Duodenal mucosa (tissue), 2 donors: ENCODE measurements at regions not wholly inside any gene's neighbourhood (a gene's known extent, or its start where the extent isn't known, plus 50 kb on each side); places are given as distances from the start of the nearest gene placed in this dataset.

Experiments used
- H3K27ac ChIP-seq: one replicate; pipeline ENCODE4 v1.7.0; 2013; ENCODE audit warnings: low read depth, low read length
- H3K27me3 ChIP-seq, 2 donors: one replicate each; pipeline ENCODE4 v1.7.0; 2013; ENCODE audit warnings: low read length in 2 of 2, control low read depth in 1 of 2; ENCODE audit not compliant: insufficient read depth in 2 of 2, control insufficient read depth in 1 of 2
- H3K36me3 ChIP-seq, 2 donors: one replicate each; pipeline ENCODE4 v1.7.0; 2013; ENCODE audit warnings: low read length in 2 of 2, control low read depth in 1 of 2; ENCODE audit not compliant: insufficient read depth in 2 of 2, control insufficient read depth in 1 of 2
- H3K4me1 ChIP-seq, 2 donors: one replicate each; pipeline ENCODE4 v1.7.0; 2013; ENCODE audit warnings: low read length in 2 of 2, control low read depth in 1 of 2; ENCODE audit not compliant: insufficient read depth in 2 of 2, control insufficient read depth in 1 of 2
- H3K4me3 ChIP-seq, 2 donors: one replicate each; pipeline ENCODE4 v1.7.0; 2013; ENCODE audit warnings: low read length in 2 of 2, low read depth in 1 of 2
- H3K9ac ChIP-seq, 2 donors: one replicate each; pipeline ENCODE4 v1.7.0; 2013; ENCODE audit warnings: low read length in 2 of 2, low read depth in 1 of 2
- H3K9me3 ChIP-seq, 2 donors: one replicate each; pipeline ENCODE4 v1.7.0; 2013; ENCODE audit warnings: low read length in 2 of 2, control low read depth in 1 of 2; ENCODE audit not compliant: control insufficient read depth in 1 of 2

- Histone ChIP-seq H3K9me3 (no peaks in the 10 kb centered on the region), H3K27ac (no peak overlapping the region), H3K4me1 (no peaks in the 10 kb centered on the region), H3K27me3 (no peaks in the 10 kb centered on the region), H3K4me3 (no peak overlapping the region), H3K9ac (no peak overlapping the region), H3K36me3 (no peaks in the 10 kb centered on the region)
Measured at GRCh38 chr18:72114801-72115594, 429.1 kb downstream of the CBLN2 start.

GRCh38 chr18:72107647-72108383, 436.3 kb downstream of the CBLN2 start:
- H3K27me3 ChIP-seq = no peaks in the 10 kb centered on the region
- no peak overlapping the region for H3K27ac ChIP-seq
- H3K4me1 ChIP-seq = no peaks in the 10 kb centered on the region
- peaks cover 0 to 7% of the 10 kb centered on the region in 2 donors for H3K9me3 ChIP-seq
- no peak overlapping the region for H3K9ac ChIP-seq
- H3K4me3 ChIP-seq = no peak overlapping the region
- H3K36me3 ChIP-seq = no peaks in the 10 kb centered on the region

- peaks cover 0 to 12% of the 10 kb centered on the region in 2 donors for H3K9me3 ChIP-seq
Measured at GRCh38 chr18:72104851-72105250, 439.3 kb downstream of the CBLN2 start.

GRCh38 chr18:72102412-72102811, 441.7 kb downstream of the CBLN2 start:
- H3K4me3 ChIP-seq = no peak overlapping the region
- no peaks in the 10 kb centered on the region for H3K4me1 ChIP-seq
- no peak overlapping the region for H3K27ac ChIP-seq
- H3K36me3 ChIP-seq = no peaks in the 10 kb centered on the region
- H3K9me3 ChIP-seq = peaks cover 0 to 12% of the 10 kb centered on the region in 2 donors
- no peaks in the 10 kb centered on the region for H3K27me3 ChIP-seq
- no peak overlapping the region for H3K9ac ChIP-seq

More at GRCh38 chr18:72104851-72105250, 439.3 kb downstream of the CBLN2 start:
- no peaks in the 10 kb centered on the region for H3K27me3 ChIP-seq
- H3K36me3 ChIP-seq = no peaks in the 10 kb centered on the region
- no peak overlapping the region for H3K9ac ChIP-seq
- H3K27ac ChIP-seq = no peak overlapping the region
- no peak overlapping the region for H3K4me3 ChIP-seq
- H3K4me1 ChIP-seq = no peaks in the 10 kb centered on the region

- no peak overlapping the region for H3K27ac ChIP-seq
- no peak overlapping the region for H3K9ac ChIP-seq
- no peaks in the 10 kb centered on the region for H3K36me3 ChIP-seq
- H3K9me3 ChIP-seq = peaks cover 0 to 8% of the 10 kb centered on the region in 2 donors
- no peaks in the 10 kb centered on the region for H3K4me1 ChIP-seq
- no peaks in the 10 kb centered on the region for H3K27me3 ChIP-seq
- H3K4me3 ChIP-seq = no peak overlapping the region
Measured at GRCh38 chr18:72100465-72101004, 443.6 kb downstream of the CBLN2 start.

- no peaks in the 10 kb centered on the region for H3K9me3 ChIP-seq
- no peaks in the 10 kb centered on the region for H3K36me3 ChIP-seq
- H3K4me3 ChIP-seq = no peak overlapping the region
- no peaks in the 10 kb centered on the region for H3K27me3 ChIP-seq
- no peaks in the 10 kb centered on the region for H3K4me1 ChIP-seq
- no peak overlapping the region for H3K27ac ChIP-seq
- H3K9ac ChIP-seq = no peak overlapping the region
Measured at GRCh38 chr18:72091369-72091768, 452.8 kb downstream of the CBLN2 start.

- H3K9me3 ChIP-seq = no peaks in the 10 kb centered on the region
- no peaks in the 10 kb centered on the region for H3K36me3 ChIP-seq
- no peak overlapping the region for H3K4me3 ChIP-seq
- no peaks in the 10 kb centered on the region for H3K27me3 ChIP-seq
- no peak overlapping the region for H3K9ac ChIP-seq
- H3K27ac ChIP-seq = no peak overlapping the region
- no peaks in the 10 kb centered on the region for H3K4me1 ChIP-seq
Measured at GRCh38 chr18:72089432-72089831, 454.7 kb downstream of the CBLN2 start.

GRCh38 chr18:72086421-72086820, 457.7 kb downstream of the CBLN2 start:
- no peaks in the 10 kb centered on the region for H3K36me3 ChIP-seq
- no peaks in the 10 kb centered on the region for H3K4me1 ChIP-seq
- H3K9ac ChIP-seq = no peak overlapping the region
- no peaks in the 10 kb centered on the region for H3K27me3 ChIP-seq
- no peak overlapping the region for H3K27ac ChIP-seq
- no peaks in the 10 kb centered on the region for H3K9me3 ChIP-seq
- H3K4me3 ChIP-seq = no peak overlapping the region

GRCh38 chr18:72075040-72075439, 469.1 kb downstream of the CBLN2 start:
- H3K27me3 ChIP-seq = no peaks in the 10 kb centered on the region
- no peak overlapping the region for H3K27ac ChIP-seq
- no peak overlapping the region for H3K4me3 ChIP-seq
- H3K9me3 ChIP-seq = peaks cover 5 to 7% of the 10 kb centered on the region in 2 donors
- H3K4me1 ChIP-seq = no peaks in the 10 kb centered on the region
- H3K9ac ChIP-seq = no peak overlapping the region
- no peaks in the 10 kb centered on the region for H3K36me3 ChIP-seq

GRCh38 chr18:72063001-72063400, 481.1 kb downstream of the CBLN2 start:
- no peak overlapping the region for H3K9ac ChIP-seq
- H3K4me1 ChIP-seq = no peaks in the 10 kb centered on the region
- no peaks in the 10 kb centered on the region for H3K27me3 ChIP-seq
- H3K9me3 ChIP-seq = peaks cover 0 to 15% of the 10 kb centered on the region in 2 donors
- H3K4me3 ChIP-seq = no peak overlapping the region
- H3K36me3 ChIP-seq = no peaks in the 10 kb centered on the region
- no peak overlapping the region for H3K27ac ChIP-seq
